HG02870 (cell line): ENCODE measurements at regions not wholly inside any gene's neighbourhood (a gene's known extent, or its start where the extent isn't known, plus 50 kb on each side); places are given as distances from the start of the nearest gene placed in this dataset.

ENCODE experiments used
- ATAC-seq: cut with Tn5 transposase; IDR thresholded peaks from one replicate; pipeline ENCODE4 v1.9.1; 2021; ENCODE audit warnings: mild to moderate bottlenecking, moderate library complexity; ENCODE audit not compliant: unreplicated experiment

DNA sequence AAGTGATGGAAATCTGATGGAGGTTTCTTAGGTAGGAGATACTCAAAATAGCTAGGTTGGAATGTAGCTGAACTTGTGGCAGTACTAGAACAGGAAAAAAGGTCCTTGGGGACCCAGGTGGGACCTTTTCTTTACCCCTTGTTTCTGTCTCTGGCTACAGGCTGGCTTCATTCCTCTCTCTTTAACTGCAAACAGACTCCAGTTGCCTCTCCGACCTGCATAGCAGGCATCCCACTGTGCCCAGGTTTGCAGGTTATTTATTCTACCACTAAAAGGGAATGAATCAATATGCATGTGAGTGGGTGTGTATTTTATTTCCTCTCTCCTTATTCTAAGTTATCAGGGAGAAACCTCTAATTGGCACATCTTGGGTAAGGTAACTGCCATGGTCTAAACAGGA is 758.1 kb downstream of the MED13L start:
- ATAC-seq: no peak

DNA sequence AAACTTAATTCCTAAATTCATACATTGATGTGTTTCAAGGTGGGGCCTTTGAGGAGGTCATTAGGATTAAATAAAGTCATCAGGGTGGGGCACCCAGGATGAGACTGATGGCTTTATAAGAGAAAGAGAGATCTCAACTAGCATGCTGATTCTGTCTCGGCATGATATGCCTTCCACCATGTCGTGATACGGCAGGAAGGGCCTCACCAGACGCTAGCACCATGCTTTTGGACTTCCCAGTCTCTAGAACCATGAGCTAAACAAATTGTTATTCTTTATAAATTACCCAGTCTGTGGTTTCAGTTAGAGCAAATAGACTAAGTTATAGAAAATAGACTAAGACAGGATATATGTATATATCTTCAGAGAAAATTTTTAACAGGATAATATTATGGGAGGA is 759.6 kb downstream of the MED13L start:
- no peak for ATAC-seq

DNA sequence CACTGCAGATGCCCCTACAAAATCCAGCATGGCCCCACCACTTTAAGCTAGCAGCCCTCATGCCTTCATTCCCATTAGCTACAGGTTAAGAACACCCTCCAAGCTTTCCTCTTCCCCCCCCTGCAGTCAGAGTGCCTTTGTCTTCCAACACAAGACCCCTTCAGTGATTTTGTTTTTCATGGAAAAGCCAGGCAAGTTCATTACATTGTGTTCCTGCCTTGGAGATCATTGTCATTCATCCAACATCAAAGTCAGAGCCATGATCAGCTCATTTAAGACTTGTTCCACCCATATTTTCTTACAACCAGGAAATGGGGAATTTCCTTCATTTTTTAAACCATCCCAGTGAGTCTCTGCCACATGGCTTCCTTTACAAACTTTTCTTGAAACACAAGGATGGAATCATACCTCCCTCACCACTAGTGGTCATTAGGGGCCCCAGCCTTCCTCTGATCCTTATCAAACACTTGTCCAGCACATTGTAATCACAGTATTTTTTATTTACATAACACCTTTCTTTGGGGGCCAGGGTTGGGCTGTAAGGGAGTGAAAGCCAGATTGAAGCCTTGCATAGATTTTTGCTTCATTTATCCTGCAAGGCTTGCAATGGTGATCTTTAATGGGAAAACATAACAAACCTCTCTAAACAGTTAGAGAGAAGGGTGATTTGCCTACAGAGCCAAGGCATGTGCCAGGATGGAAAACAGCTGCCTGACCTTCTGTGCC is 765.3 kb downstream of the MED13L start:
- ATAC-seq: no peak

DNA sequence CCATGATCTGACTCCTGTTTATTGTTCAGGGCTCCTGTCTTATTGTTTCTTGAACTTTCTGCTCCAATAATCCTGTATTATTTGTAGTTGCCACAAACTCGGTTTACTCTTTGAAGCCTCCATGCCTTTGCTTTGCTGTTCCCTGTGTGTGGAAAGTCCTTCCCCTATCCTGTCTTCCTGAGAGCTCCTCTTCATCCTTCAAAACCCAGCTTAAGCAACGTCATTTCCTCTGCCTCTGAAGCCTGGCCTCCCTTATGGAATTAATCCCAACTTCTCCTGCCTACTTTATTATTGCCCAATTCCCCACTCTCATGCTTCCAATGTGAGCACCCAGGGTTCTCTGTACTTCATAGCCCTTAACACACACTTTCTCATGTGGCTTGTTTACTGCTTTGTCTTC is 766.2 kb downstream of the MED13L start:
- no peak for ATAC-seq

DNA sequence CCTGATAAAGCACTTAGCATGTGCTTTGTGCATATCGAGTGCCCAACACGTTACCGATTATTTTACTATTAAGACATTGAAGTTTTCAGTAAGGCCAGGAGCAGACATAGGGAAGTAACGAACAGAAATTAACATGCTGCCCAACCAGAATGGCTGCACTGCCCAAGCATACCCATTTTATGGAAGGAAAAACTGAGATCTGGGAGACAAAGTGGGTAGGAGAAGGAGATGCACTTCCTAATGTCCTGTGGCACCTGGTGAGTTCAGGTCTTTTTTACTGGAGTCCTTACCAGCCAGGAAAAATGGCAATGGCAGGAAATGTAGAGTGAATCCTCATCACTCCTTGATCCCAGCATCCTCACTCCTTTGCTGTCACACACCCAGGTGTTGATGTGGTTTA is 768.5 kb downstream of the MED13L start:
- ATAC-seq: no peak

DNA sequence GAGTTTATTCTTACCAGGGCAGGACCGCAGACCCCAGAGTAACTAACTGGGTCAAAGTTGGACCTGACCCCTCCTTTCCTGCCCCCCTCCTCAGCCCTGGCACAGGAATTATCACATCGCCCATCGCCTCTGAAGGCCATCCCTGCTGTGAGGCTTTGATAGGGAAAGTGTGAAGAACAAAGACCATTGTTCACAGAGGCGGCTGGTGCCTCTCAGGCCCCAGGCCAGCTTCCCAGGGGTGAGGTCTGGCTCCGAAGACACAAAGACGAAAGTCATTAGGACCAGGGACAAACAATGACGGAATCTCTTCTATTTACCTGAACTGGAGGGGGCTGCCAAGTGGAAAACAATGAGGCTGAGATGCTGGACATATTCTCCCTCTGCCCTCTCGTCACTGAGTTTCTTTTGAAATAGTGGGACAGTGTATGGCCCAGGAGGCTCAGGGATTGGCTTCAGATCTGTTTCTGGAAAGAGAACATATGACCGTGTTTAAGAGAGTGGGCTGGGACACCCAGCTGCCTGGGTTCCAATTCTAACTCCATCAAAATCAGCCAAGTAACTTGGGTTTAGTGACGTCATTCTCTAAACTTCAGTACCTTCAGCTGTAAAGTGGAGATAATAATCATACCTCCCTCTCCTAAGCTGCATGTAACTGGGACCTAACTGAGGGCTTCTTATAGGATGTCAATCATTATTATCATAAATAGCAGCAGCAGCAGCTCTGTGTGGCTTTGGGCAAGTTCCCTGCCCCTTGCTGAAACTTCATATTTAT is 769.4 kb downstream of the MED13L start:
- ATAC-seq: no peak

DNA sequence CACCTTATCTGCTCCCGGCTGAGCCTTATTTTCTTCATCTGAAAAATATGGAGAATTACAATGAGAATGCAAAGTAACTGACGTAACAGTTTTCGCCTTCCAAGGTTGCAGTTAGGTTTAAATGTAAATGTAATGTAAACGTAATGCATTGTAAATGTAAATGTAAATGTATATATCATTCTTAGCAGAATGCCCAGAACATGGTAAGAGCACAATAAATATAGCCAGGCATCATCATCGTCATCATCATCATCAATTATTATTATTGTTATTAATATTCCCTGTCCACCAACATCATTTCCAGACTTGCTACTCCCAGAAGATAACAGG is 770.0 kb downstream of the MED13L start:
- no peak for ATAC-seq

DNA sequence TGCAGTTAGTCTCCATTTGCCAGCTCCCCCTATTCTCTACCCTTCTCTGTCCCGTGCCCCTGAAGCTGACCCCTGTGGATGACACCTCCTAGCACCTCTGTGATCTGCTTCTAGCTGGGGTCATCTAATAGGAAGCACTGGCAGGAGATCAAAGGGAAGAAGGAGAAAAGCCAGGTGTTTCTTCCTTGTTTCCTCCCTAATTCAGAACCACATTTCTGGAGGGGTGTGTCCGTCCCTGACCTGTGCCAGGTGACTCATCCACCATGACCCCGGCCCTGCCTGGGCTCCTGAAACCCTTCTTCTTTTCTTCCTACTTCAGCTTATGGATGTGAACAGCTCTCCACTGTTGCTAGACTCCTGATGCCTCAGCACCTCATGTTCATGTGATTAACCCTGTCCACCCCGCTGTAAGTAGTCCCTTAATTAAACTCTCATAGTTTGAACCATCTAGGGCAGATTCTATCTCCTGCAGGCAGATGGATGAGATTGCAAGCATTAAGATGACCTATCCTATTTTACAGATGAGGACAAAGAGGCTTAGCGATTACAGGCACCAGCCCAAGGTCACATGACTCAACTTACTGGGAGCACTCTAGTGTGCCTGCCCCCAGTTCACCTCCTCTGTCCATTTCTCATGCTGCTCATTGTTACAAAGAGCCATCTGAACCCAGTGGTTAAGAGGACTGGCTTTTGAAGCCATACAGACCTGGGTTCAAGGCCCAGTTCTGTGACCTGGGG is 770.5 kb downstream of the MED13L start:
- ATAC-seq: no peak

DNA sequence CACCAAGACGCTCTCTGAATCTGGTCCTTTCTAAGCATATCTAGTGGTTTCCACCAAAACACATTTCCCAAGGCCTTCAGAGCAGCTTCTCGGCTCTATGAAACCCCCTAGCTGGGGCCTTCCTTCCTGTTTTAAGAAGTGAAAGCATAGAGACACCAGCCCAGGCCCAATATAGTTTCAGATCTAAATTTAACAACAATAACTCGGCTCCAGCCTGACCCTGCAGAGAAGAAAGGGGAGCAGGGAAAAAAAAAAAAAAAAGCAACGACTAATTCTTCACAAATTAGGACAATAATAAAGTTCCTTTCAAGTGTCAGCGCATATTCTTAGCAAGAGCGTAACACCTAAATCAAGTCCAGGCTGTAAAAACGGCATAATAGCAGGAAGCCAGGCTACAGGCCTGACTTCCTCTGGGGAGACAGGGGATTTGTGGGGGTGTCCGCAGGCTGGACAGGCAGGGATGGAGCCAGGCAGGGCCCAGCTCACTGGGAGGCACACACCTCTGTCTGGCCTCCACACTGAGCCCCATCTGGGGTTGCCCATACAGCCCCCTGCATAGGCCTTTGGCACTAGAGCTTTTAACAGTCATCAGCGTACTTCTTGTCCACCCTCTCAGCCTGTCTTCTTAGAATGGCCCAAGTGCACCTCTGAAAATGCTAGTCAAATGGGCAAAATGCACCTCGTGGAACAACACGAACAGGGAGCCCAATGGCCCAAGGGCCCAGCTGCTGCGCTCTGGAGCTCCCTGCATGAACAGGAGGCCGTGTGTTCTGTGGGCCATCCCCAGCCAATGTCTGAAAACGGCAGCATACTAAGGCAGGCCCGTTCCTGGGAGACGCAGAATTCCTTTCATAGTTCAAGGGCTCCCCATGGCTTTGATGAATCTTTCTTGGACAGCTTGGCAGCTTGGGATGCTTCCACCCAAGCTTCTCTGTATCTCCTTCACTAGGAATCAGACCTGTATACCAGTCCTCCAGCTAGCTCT is 772.9 kb downstream of the MED13L start:
- peak; percentile 80 for ATAC-seq

DNA sequence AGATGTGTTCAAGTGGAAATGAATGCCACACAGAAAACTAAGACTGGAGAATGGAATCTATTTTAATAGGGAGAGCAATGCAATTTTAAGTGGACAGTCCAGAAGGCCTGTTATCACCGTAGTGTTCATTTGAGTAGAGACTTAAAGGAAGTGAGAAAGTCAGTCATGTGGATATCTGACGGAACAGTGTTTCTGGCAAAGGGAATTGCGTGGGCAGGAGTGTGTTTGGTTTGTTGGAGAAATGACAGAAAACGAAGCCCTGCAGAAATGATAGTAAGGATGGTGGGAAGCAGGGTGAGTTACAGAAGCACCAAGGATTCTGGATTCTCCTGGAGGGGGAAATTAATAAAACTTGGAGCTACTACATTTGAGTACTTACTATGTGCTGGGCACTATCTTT is 776.6 kb downstream of the MED13L start:
- no peak for ATAC-seq

DNA sequence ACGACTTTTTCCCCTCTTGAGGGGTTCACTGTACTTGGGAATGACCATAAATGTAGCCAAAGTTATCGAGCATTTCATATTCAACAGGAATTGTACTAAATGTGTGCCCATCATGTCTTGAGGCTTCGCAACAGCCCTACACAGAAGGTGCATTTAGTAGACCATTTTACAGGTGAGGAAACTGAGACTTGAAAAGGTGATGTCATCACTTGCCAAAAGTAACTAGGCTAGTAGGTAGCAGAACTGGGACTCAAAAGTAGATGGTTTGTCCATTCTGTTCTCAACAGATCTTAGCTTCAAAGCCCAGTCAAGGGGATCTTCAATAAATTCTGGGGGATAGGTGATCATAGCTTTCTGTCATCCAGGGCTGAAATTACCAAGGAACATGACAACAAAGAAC is 782.2 kb downstream of the MED13L start:
- ATAC-seq: no peak

DNA sequence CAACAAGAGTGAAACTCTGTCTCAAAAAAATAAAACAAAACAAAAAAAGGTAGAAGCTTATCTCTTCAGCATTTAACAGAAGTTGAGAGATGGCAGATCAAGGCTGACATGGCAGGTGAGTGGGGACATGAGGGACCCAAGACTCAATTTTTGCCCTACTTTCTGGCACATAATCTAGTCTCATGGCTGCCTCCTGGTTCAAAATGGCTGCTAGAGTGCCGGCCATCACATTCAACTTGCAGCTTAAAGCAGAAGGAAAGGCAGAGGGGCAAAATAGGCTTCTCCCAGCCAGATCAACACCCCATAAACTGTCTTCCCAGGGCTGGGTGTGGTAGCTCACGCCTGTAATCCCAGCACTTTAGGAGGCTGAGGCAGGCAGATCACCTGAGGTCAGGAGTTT is 784.9 kb downstream of the MED13L start:
- ATAC-seq: no peak

DNA sequence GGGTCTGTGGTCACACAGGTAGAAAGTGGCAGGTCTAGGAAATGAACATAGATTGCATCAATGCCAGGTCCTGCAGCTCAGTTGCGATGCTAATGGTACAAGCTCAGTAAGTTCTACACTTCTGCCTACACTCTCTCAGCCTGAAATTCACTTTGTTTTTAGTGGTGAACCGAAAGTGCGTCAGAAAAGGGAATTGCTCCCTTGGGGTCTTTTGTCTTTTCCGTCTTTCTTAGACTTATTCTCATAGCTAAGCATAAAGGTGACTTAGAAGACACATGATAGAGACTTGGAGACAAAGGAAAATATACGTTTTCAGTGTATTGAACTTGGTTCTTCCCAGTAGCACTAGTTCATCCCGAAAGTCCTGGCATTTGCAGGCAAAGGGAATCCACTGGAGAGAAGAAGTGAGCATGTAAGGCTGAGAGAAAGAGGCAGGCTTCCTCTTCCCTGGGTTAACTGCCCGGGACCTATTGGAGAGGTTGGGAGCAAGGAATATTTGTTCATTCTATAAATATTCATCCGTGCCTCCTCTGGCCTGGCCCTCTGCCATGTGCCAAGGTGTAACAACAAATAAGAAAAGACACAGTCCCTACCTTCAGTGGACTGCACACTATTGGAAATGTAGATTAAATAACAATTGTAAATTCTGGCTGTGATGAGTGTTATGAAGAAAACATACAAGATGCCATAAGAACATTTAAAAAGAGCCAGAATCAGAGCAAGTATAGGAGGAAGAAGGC is 785.8 kb downstream of the MED13L start:
- ATAC-seq: no peak

DNA sequence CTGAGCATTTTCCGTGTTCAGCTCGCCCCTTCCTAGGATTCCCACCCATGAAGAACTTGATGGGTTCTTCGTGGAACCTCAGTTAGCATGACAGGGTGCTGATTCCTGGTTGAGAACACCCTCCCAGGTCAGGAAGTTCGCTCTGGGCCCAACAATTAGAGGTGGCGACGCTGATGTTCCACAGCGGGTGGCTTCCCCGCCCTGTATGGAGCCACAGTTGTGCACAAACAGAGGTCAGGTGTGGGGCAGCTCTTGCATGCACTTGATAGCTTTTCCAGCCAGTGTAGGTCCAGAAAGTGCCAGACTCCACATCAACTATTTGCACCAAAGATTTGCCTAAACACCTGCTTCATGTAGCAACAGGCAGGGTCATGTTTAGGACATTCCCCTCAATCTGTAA is 788.2 kb downstream of the MED13L start:
- ATAC-seq: no peak

DNA sequence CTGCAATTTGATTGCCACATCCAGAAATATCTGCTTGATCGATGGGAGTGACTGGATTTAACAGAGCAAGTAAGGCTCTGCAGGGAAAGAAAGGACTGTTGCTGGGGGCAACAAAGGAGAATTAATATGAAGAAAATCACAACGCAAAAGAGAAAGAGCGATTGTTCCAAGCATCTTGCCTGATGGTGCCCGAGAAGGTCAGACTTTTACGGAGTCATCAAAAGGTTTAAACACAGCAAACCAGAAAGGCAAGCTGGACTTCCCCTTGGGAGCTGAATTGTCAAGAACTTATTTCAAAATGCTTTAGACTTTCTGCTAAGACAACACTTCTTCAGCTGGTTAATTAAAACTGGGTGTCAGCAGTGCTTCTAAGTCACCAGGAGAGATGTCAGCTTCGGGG is 791.5 kb downstream of the MED13L start:
- ATAC-seq: no peak

DNA sequence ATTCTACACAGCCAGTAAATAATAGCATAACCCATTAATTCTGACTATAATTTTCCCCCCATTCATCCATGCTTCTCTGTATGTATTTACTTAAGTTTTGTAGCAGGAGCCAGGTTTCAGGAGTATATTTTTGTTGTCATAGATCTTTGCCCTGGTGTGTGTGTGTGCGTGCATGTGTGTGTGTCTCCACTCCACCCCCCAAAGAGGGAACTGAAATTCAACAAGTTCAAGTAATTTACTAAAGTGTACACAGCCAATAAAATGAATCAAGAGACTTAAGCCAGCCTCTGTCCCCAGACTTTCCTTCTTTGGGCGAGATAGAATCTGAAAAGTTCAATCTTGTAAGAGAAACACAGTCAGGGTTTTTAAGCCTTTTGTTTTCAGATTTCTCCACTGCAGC is 792.0 kb downstream of the MED13L start:
- ATAC-seq: no peak

DNA sequence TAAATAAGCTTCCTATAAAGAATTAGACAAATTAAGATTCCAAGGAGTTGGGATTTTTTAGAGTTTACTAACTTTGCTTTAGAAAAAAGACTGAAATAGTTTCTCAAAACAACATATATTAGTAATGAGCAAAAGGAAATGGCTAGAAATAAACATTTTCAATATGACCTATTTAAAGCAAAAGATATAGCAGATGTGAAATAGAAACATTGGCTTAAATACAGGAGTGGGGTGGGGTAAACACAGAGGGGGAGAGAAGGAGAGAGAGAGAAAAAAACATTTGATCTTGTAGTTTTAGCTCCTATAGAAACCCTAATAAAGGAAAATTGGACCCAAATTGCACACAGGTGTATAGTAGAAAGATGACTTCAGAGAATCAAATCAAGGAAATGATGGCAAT is 794.5 kb downstream of the MED13L start:
- ATAC-seq: no peak

DNA sequence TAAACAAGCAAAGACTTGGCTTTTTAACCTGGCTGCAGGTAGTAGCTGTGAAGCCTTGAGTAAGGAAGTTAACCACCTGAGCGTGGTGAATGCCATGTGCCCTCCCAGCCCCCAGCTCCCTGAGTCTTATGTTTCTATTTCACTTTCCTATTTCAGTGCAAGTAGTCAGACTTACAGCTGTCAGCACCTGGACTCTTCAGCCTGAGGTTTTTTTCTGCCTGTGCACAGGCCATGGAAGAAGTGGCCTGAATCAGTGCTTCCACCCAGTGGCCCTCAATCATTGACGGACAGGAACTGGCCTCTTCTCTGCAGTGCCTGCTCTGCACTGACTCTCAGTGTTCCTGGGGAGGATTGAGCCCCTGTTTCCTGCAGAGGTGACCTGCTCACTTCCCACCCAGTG is 796.4 kb downstream of the MED13L start:
- ATAC-seq: peak; percentile 75

DNA sequence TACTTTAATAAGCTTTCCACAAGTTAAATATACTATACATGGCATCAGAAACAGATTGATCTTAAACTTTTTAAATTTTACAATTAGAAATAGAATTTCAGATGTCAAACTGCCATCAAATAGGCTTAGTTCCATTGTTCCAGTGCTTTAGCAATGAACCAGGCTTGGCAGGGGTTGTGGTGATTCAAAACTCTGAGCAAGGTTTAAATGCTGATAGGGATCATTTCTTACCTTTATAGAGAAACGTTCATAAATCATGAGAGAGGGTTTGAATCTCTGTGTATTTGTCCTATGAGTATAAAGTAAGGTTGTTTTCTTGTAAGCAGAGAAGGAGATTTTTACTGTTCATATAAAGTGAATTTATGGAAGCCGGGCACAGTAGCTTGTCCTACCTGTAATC is 794.5 kb upstream of the TBX3 start:
- no peak for ATAC-seq
